Fibroblast of villous mesenchyme (primary cell): ENCODE measurements at regions not wholly inside any gene's neighbourhood (a gene's known extent, or its start where the extent isn't known, plus 50 kb on each side); places are given as distances from the start of the nearest gene placed in this dataset.

Experiments used
- DNase-seq: peaks from one replicate; pipeline ENCODE4 v3.0.0-alpha.2; 2010; ENCODE audit warnings: low read depth
- H3K4me3 ChIP-seq: 2 replicates; pipeline ENCODE4 v1.5.1; 2011; ENCODE audit warnings: low read depth, mild to moderate bottlenecking, low read length
- TF ChIP-seq, protein P1 (sequence below): IDR thresholded peaks from 2 replicates; pipeline ENCODE4 v1.5.1; 2012; ENCODE audit warnings: low read depth, mild to moderate bottlenecking, low read length; ENCODE audit not compliant: insufficient read depth

GRCh38 chr3:13963137-13963886, 83.4 kb upstream of the WNT7A start:
- no peak overlapping the region for H3K4me3 ChIP-seq
- TF ChIP-seq, protein P1, sequence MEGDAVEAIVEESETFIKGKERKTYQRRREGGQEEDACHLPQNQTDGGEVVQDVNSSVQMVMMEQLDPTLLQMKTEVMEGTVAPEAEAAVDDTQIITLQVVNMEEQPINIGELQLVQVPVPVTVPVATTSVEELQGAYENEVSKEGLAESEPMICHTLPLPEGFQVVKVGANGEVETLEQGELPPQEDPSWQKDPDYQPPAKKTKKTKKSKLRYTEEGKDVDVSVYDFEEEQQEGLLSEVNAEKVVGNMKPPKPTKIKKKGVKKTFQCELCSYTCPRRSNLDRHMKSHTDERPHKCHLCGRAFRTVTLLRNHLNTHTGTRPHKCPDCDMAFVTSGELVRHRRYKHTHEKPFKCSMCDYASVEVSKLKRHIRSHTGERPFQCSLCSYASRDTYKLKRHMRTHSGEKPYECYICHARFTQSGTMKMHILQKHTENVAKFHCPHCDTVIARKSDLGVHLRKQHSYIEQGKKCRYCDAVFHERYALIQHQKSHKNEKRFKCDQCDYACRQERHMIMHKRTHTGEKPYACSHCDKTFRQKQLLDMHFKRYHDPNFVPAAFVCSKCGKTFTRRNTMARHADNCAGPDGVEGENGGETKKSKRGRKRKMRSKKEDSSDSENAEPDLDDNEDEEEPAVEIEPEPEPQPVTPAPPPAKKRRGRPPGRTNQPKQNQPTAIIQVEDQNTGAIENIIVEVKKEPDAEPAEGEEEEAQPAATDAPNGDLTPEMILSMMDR = no peak
- no peak for DNase-seq

DNA sequence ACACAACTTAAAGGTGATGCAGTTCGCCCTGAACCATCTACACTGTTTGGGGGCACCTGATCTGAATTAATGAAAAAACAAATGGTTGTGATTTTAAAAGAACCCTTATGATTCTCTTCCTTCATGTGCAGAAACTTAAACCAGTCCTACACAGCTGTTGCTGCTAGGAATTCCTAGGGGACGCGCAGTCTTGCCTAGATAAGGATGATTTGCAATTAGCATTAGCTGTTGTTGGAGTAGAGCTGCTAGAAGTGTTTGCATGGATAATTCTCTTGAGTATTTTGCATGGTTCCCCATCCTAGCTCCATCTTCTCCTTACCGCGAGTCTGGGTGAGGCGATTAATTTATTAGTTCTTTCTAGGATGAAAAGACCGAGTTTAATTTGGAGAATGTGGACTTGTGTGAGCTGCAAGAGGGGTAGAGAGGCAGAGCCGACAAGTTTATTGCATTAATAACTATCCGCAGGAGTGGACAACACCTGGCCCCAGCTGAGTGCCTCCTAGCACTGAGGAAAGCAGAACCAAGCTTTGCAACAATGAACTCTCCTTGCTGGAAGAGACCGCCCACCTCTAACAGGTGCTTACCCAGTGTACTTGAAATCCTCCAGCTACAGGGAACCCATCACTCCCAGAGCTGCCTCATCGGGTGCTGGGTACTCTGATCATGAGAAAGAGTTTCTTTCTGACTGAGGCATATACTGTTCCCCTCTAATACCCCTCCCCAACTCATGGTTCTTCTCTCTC, 75.0 kb upstream of the WNT7A start:
- no peak overlapping the region for H3K4me3 ChIP-seq
- TF ChIP-seq, protein P1 = no peak
- DNase-seq = no peak

GRCh38 chr3:13954266-13954665, 74.4 kb upstream of the WNT7A start:
- H3K4me3 ChIP-seq = no peak overlapping the region
- no peak for DNase-seq
- TF ChIP-seq, protein P1 = no peak

DNA sequence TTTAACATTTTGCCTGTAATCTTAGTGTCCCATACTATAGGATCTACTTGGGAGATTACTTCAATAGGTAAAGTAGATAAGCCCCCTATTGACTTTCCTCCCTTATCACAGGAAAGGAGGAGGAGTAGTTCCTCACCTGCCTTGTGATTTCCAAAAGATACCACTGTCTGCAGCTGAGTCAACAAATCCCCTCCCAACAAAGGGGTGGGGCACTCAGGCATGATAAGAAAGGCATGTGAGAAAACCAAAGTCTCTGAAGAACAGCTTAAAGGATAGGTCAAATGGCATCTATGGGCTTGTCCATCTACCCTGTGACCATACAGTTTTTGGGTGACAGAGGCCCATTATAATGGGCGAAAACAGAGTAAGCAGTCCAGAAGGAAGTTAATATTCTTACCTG, 71.3 kb upstream of the WNT7A start:
- TF ChIP-seq, protein P1 = no peak
- no peak for DNase-seq
- no peak overlapping the region for H3K4me3 ChIP-seq

DNA sequence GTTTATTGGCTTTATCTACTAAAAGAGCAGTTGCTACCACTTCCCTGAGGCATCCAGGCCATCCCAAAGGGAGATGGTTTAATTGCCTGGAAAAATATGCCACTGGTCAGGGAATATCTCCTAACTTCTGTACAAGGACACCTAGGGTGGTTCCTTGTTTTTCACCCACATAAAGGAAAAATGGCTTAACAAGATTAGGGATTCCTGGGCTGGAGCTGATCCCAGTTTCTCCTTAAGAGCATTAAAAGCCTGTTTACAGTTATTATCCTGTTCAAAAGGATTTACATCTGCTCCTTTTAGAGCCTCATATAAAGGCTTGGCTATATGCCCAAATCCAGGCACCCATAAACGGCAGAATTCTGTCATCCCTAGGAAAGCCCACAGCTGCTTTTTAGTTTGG, 70.2 kb upstream of the WNT7A start:
- TF ChIP-seq, protein P1 = no peak
- no peak for DNase-seq

DNA sequence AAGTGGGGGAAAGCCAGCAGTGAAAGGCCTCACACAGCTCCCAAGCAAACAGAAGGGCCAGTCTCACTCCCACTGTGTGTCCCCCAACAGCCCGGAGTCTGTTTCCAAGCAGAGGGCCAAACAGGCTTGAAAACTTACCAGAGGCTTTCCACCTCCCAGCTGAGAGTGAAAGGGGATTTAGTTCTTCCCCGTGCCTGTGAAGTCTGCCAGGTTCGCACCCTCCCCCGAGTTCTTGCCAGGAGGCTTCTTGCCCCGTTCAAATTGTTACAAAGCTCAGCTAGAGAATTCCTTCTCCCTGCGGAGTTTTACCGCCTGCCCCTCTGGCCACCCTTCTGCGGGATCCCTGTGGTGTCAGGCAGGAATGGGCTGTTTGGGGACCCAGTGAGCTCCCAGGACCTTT, 68.0 kb upstream of the WNT7A start:
- no peak for DNase-seq
- no peak overlapping the region for H3K4me3 ChIP-seq
- TF ChIP-seq, protein P1 = no peak

More for the DNA sequence above, 70.2 kb upstream of the WNT7A start:
- H3K4me3 ChIP-seq = no peak overlapping the region
